ENCODE measurements at regions not wholly inside any gene's neighbourhood (a gene's known extent, or its start where the extent isn't known, plus 50 kb on each side); places are given as distances from the start of the nearest gene placed in this dataset.

GRCh38 chr7:17075601-17076255 lies 193.9 kb upstream of the AGR3 start:
- H3K27me3 ChIP-seq, result no peaks in the 10 kb centered on the region
- H3K27ac ChIP-seq, result no peak overlapping the region
- WGBS, 2 donors, result 92 to 95% methylated on average over 6 of the region's 6 CpGs
- DNase-seq, result no peak
- intact Hi-C loops (cut with DNase I; ENCODE audit: low total_unique reads), result no loop called here
- H3K4me3 ChIP-seq, result no peak overlapping the region
- H3K9me3 ChIP-seq, result no peaks in the 10 kb centered on the region
- H3K4me1 ChIP-seq, result no peaks in the 10 kb centered on the region
- TF ChIP-seq, protein P1, sequence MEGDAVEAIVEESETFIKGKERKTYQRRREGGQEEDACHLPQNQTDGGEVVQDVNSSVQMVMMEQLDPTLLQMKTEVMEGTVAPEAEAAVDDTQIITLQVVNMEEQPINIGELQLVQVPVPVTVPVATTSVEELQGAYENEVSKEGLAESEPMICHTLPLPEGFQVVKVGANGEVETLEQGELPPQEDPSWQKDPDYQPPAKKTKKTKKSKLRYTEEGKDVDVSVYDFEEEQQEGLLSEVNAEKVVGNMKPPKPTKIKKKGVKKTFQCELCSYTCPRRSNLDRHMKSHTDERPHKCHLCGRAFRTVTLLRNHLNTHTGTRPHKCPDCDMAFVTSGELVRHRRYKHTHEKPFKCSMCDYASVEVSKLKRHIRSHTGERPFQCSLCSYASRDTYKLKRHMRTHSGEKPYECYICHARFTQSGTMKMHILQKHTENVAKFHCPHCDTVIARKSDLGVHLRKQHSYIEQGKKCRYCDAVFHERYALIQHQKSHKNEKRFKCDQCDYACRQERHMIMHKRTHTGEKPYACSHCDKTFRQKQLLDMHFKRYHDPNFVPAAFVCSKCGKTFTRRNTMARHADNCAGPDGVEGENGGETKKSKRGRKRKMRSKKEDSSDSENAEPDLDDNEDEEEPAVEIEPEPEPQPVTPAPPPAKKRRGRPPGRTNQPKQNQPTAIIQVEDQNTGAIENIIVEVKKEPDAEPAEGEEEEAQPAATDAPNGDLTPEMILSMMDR (IDR thresholded peaks at IDR 0.05), result no peak
- TF ChIP-seq POLR2A (IDR thresholded peaks at IDR 0.05), result no peak
- H3K36me3 ChIP-seq (ENCODE audit: low read depth, missing control alignments), result no peaks in the 10 kb centered on the region

DNA sequence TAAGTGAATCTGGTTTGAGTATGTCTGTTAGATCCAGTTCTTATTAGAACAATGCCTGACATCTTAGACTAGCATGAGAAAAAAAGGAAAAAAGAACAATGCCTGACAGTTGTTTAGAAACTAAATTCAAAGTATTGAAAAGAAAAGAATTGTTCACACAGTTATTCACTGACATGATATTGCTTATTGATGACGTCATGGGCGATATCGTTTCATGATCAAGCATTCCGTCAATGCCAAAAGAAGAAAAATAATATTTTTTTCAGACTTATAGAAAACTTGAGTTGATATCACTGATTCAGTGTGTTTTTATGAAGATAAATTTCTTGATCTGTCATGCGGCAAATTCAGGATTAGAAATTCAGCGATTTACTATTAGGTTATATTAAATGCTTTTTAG lies 196.5 kb upstream of the AGR3 start:
- TF ChIP-seq POLR2A (IDR thresholded peaks at IDR 0.05), result no peak
- 90 to 91% methylated on average over 6 of the region's 6 CpGs for WGBS, 2 donors
- no peak for DNase-seq

GRCh38 chr7:17083392-17084165 lies 201.8 kb upstream of the AGR3 start:
- H3K4me3 ChIP-seq, result no peak overlapping the region
- DNase-seq, result no peak
- H3K27me3 ChIP-seq, result no peaks in the 10 kb centered on the region
- intact Hi-C loops (cut with DNase I; ENCODE audit: low total_unique reads), result no loop called here
- no peak overlapping the region for H3K27ac ChIP-seq
- H3K4me1 ChIP-seq, result no peaks in the 10 kb centered on the region
- 91 to 95% methylated on average over 4 of the region's 4 CpGs for WGBS, 2 donors
- TF ChIP-seq POLR2A (IDR thresholded peaks at IDR 0.05), result no peak
- TF ChIP-seq, protein P1 (IDR thresholded peaks at IDR 0.05), result no peak
- H3K36me3 ChIP-seq (ENCODE audit: low read depth, missing control alignments), result no peaks in the 10 kb centered on the region
- no peaks in the 10 kb centered on the region for H3K9me3 ChIP-seq

More for the DNA sequence above, 196.5 kb upstream of the AGR3 start:
- Histone ChIP-seq H3K27ac (no peak overlapping the region), H3K36me3 (ENCODE audit: low read depth, missing control alignments) (no peaks in the 10 kb centered on the region), H3K27me3 (no peaks in the 10 kb centered on the region), H3K4me3 (no peak overlapping the region), H3K9me3 (no peaks in the 10 kb centered on the region), H3K4me1 (no peaks in the 10 kb centered on the region)
- intact Hi-C loops (cut with DNase I; ENCODE audit: low total_unique reads), result no loop called here

- no peaks in the 10 kb centered on the region for H3K36me3 ChIP-seq (ENCODE audit: low read depth, missing control alignments)
- no peaks in the 10 kb centered on the region for H3K27me3 ChIP-seq
- H3K27ac ChIP-seq, result no peak overlapping the region
- TF ChIP-seq POLR2A (IDR thresholded peaks at IDR 0.05), result no peak
- TF ChIP-seq, protein P1 (IDR thresholded peaks at IDR 0.05), result no peak
- H3K9me3 ChIP-seq, result no peaks in the 10 kb centered on the region
- WGBS, 2 donors, result 64 to 93% methylated on average over 1 of the region's 1 CpG
- intact Hi-C loops (cut with DNase I; ENCODE audit: low total_unique reads), result no loop called here
- no peaks in the 10 kb centered on the region for H3K4me1 ChIP-seq
- no peak for DNase-seq
- no peak overlapping the region for H3K4me3 ChIP-seq
Observed at GRCh38 chr7:17084166-17084475, 202.3 kb upstream of the AGR3 start.

GRCh38 chr7:17085186-17085585 lies 203.4 kb upstream of the AGR3 start:
- intact Hi-C loops (cut with DNase I; ENCODE audit: low total_unique reads), result no loop called here
- WGBS, 2 donors, result 92 to 99% methylated on average over 3 of the region's 3 CpGs

More at GRCh38 chr7:17085186-17085585, 203.4 kb upstream of the AGR3 start:
- Histone ChIP-seq H3K9me3 (no peaks in the 10 kb centered on the region), H3K27ac (no peak overlapping the region), H3K36me3 (ENCODE audit: low read depth, missing control alignments) (no peaks in the 10 kb centered on the region), H3K27me3 (no peaks in the 10 kb centered on the region), H3K4me1 (no peaks in the 10 kb centered on the region), H3K4me3 (no peak overlapping the region)
- TF ChIP-seq, protein P1 (IDR thresholded peaks at IDR 0.05), result no peak
- TF ChIP-seq POLR2A (IDR thresholded peaks at IDR 0.05), result no peak
- no peak for DNase-seq
